ENCODE measurements at regions not wholly inside any gene's neighbourhood (a gene's known extent, or its start where the extent isn't known, plus 50 kb on each side); places are given as distances from the start of the nearest gene placed in this dataset.

- TF ChIP-seq CTCF (IDR thresholded peaks at IDR 0.05) (no peak), POLR2A (IDR thresholded peaks at IDR 0.05) (no peak)
Observed at GRCh38 chr12:125688223-125688622, 623.0 kb downstream of the AACS start.

Measured in adrenal gland (tissue), 5 donors.